ENCODE measurements at regions not wholly inside any gene's neighbourhood (a gene's known extent, or its start where the extent isn't known, plus 50 kb on each side); places are given as distances from the start of the nearest gene placed in this dataset.
"Not testable (repeated sequence)": the region's sequence is repeated elsewhere in the genome, so short reads cannot be mapped to it uniquely, and the experiment has no call there.

DNA sequence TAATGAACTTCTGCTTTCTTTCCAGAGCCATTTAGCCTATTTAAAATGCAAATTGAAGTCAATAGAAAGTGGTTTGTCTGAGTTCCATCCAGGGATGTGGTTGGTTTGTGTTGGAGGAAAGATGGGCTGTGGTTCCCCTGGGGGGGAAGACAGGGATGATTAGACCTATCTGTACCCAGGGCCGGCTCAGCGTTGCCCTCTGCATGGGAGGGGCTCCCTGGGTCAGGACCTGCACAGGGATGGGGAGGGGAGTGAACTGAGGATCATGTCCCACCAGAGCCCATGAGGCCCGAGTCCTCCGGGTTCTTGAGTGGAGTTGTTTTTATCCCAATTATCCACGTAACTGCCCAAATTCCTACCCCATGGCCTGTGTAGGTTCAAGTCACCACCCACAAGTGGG is 76.9 kb upstream of the SFSWAP start:
- H3K9me3 ChIP-seq: no peaks in the 10 kb centered on the region
- no peak overlapping the region for H3K27ac ChIP-seq
- no peak overlapping the region for H3K4me3 ChIP-seq
- TF ChIP-seq, protein P1, sequence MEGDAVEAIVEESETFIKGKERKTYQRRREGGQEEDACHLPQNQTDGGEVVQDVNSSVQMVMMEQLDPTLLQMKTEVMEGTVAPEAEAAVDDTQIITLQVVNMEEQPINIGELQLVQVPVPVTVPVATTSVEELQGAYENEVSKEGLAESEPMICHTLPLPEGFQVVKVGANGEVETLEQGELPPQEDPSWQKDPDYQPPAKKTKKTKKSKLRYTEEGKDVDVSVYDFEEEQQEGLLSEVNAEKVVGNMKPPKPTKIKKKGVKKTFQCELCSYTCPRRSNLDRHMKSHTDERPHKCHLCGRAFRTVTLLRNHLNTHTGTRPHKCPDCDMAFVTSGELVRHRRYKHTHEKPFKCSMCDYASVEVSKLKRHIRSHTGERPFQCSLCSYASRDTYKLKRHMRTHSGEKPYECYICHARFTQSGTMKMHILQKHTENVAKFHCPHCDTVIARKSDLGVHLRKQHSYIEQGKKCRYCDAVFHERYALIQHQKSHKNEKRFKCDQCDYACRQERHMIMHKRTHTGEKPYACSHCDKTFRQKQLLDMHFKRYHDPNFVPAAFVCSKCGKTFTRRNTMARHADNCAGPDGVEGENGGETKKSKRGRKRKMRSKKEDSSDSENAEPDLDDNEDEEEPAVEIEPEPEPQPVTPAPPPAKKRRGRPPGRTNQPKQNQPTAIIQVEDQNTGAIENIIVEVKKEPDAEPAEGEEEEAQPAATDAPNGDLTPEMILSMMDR (IDR thresholded peaks at IDR 0.05): no peak
- no peaks in the 10 kb centered on the region for H3K27me3 ChIP-seq (replicated peaks; ENCODE audit: insufficient read depth)
- DNase-seq (ENCODE audit: low spot score) (no peak), ATAC-seq (ENCODE audit: insufficient number of reproducible peaks, low FRiP score, low read depth) (no peak)
- no peaks in the 10 kb centered on the region for H3K36me3 ChIP-seq
- no peaks in the 10 kb centered on the region for H3K4me1 ChIP-seq (ENCODE audit: control insufficient read depth in 1 of 2, low read depth in 2 of 2)

DNA sequence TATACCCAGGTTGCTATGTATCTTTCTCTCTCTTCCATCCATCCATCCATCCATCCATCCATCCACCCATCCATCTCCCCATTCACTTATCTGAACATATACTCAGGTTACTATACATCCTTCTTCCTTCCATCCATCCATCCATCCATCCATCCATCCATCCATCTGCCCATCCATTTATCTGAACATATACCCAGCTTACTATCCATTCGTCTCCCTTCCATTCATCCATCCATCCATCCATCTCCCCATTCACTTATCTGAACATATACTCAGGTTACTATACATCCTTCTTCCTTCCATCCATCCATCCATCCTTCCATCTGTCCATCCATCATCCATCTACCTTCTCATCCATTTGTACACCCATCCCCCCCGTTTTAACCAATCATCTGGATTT is 75.9 kb upstream of the SFSWAP start:
- not testable (repeated sequence) for H3K9me3 ChIP-seq; ATAC-seq (ENCODE audit: insufficient number of reproducible peaks, low FRiP score, low read depth); H3K36me3 ChIP-seq; H3K4me1 ChIP-seq (ENCODE audit: control insufficient read depth in 1 of 2, low read depth in 2 of 2); H3K27ac ChIP-seq; DNase-seq (ENCODE audit: low spot score); H3K27me3 ChIP-seq (replicated peaks; ENCODE audit: insufficient read depth); H3K4me3 ChIP-seq

DNA sequence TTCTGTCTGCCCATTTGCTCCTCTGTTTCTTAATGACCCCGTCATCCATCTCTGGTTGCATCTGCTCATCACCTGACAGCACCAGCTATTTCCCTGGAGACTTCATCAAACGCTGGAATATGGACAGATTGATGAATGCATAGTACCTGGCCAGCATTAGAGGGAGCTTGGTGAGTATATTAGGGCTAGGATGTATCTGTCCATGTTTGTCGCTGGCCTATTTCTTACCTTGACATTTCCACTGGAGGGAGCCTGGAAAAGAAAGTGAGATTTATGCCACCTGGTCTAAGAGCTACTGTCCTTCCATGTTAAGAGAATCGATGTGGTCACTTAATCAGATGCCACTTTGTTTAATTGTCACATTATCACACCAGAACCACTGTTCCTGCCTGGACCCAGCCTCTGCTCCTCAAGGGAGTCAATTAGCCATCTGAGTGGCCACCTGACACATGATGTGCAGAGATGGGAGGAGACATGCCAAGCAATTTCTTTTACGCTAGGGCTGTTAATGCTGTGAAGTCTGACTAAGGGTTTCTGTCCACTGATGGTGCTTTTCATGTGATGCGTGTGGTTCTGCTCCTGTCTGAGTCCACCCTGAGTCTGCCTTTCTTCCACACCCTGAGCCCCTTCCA is 75.3 kb upstream of the SFSWAP start:
- Histone ChIP-seq H3K27me3 (replicated peaks; ENCODE audit: insufficient read depth) (no peaks in the 10 kb centered on the region), H3K36me3 (no peaks in the 10 kb centered on the region), H3K9me3 (no peaks in the 10 kb centered on the region), H3K27ac (no peak overlapping the region), H3K4me3 (no peak overlapping the region), H3K4me1 (ENCODE audit: control insufficient read depth in 1 of 2, low read depth in 2 of 2) (no peaks in the 10 kb centered on the region)
- no peak for ATAC-seq (ENCODE audit: insufficient number of reproducible peaks, low FRiP score, low read depth)
- no peak for DNase-seq (ENCODE audit: low spot score)
- TF ChIP-seq, protein P1 (IDR thresholded peaks at IDR 0.05): no peak

DNA sequence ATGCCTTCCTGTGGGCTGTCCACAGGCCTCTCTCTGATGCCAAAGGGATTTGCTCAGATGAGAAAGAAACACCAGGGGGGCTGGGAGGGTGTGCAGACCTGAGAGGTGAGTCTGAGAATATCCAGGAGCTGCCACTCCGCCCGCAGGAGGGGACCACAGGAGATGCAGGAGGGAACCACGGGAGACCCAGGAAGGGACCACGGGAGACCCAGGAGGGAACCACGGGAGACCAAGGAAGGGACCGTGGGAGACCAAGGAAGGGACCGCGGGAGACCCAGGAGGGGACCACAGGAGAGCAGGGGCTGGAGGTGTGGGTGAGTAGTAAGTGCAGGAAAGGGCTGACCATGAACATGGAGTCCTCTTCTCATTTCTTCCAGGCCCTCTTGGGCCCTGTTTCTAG is 74.6 kb upstream of the SFSWAP start:
- DNase-seq (ENCODE audit: low spot score) (no peak), ATAC-seq (ENCODE audit: insufficient number of reproducible peaks, low FRiP score, low read depth) (no peak)
- Histone ChIP-seq H3K27me3 (replicated peaks; ENCODE audit: insufficient read depth) (no peaks in the 10 kb centered on the region), H3K4me1 (ENCODE audit: control insufficient read depth in 1 of 2, low read depth in 2 of 2) (no peaks in the 10 kb centered on the region), H3K36me3 (no peaks in the 10 kb centered on the region), H3K9me3 (no peaks in the 10 kb centered on the region), H3K4me3 (no peak overlapping the region), H3K27ac (no peak overlapping the region)
- TF ChIP-seq, protein P1 (IDR thresholded peaks at IDR 0.05): no peak

DNA sequence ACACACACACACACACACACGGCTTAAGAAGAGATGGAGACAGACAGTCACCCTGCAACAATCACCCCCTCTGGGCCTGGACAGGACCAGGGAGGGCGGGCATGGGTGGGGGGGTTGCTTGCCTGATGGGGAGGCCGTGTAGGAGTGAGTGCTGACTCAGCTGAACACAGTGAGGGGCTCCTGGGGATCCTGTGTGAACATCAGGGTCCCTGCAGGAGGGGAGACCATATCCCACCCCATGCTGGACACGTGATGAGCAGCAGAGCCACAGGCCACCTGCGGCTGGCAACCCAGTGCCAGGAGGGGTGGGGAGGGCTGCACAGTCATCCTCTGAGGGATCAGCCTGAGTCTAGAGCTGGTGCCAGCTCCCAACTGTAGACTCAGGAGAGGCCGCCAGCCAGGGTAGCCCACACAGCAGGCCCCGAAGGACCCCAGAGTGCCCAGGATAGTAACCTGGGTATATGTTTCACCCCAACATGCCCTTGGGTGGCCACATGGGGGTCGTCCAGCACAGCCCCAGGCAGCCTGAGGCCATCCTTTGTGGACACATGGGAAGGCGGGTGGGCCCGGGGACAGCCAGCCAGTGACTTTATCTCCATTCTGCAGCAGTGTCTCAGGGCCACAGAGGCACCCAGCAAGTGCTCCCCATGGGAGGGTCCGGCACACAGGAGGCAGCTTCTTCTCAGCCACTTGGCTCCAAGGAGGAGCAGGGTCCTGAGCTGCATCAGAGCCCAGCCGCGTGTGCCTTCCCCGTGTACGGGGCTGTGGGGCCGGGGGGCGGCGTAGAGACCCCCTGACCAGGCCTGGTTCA is 73.7 kb upstream of the SFSWAP start:
- no peaks in the 10 kb centered on the region for H3K4me1 ChIP-seq (ENCODE audit: control insufficient read depth in 1 of 2, low read depth in 2 of 2)
- H3K9me3 ChIP-seq: no peaks in the 10 kb centered on the region
- no peaks in the 10 kb centered on the region for H3K36me3 ChIP-seq
- TF ChIP-seq, protein P1 (IDR thresholded peaks at IDR 0.05): no peak
- H3K27me3 ChIP-seq (replicated peaks; ENCODE audit: insufficient read depth): no peaks in the 10 kb centered on the region
- DNase-seq (ENCODE audit: low spot score) (no peak), ATAC-seq (ENCODE audit: insufficient number of reproducible peaks, low FRiP score, low read depth) (no peak)
- no peak overlapping the region for H3K27ac ChIP-seq
- no peak overlapping the region for H3K4me3 ChIP-seq

All from thoracic aorta (tissue), 2 donors.